Neutrophil (primary cell): ENCODE measurements at regions not wholly inside any gene's neighbourhood (a gene's known extent, or its start where the extent isn't known, plus 50 kb on each side); places are given as distances from the start of the nearest gene placed in this dataset.

Source experiments
- H3K27ac ChIP-seq: fragments of 200-600 bp; sonication (generic); 2 replicates; pipeline ENCODE4 v1.5.1; 2016; ENCODE audit warnings: mild to moderate bottlenecking, moderate library complexity
- H3K27me3 ChIP-seq: fragments of 200-600 bp; sonication (generic); 2 replicates; pipeline ENCODE4 v1.6.0; 2016; ENCODE audit warnings: mild to moderate bottlenecking
- H3K36me3 ChIP-seq: fragments of 200-600 bp; sonication (generic); 2 replicates; pipeline ENCODE4 v1.5.1; 2017
- H3K4me1 ChIP-seq, 2 experiments: fragments of 200-600 bp in 1 of 2; sonication (generic) in 1 of 2; 1 replicate in 1 of 2; 2 replicates in 1 of 2; pipeline versions ENCODE4 v1.5.1 to v1.6.1; 2013 to 2016; ENCODE audit warnings: low read depth in 1 of 2, low read length in 1 of 2, mild to moderate bottlenecking in 1 of 2, moderate library complexity in 1 of 2; ENCODE audit not compliant: control insufficient read depth in 1 of 2, insufficient read depth in 1 of 2
- H3K4me3 ChIP-seq, 2 experiments: fragments of 200-600 bp in 1 of 2; sonication (generic) in 1 of 2; 1 replicate in 1 of 2; 2 replicates in 1 of 2; pipeline ENCODE4 v1.5.1; 2013 to 2016; ENCODE audit warnings: low read depth in 1 of 2, low read length in 1 of 2, mild to moderate bottlenecking in 1 of 2, moderate library complexity in 1 of 2
- H3K9me3 ChIP-seq: fragments of 200-600 bp; sonication (generic); 2 replicates; pipeline ENCODE4 v1.5.1; 2016
- TF ChIP-seq, protein P1 (sequence below): fragments of 200-600 bp; sonication (generic); IDR thresholded peaks from 2 replicates; pipeline ENCODE4 v1.5.1; 2016; ENCODE audit warnings: antibody characterized with exemption

GRCh38 chr5:67263656-67264408 lies 67.2 kb upstream of the CD180 start:
- Histone ChIP-seq H3K27ac (no peak overlapping the region), H3K27me3 (no peaks in the 10 kb centered on the region), H3K4me1 (no peaks in the 10 kb centered on the region), H3K4me3 (no peak overlapping the region), H3K36me3 (no peaks in the 10 kb centered on the region), H3K9me3 (no peaks in the 10 kb centered on the region)
- TF ChIP-seq, protein P1, sequence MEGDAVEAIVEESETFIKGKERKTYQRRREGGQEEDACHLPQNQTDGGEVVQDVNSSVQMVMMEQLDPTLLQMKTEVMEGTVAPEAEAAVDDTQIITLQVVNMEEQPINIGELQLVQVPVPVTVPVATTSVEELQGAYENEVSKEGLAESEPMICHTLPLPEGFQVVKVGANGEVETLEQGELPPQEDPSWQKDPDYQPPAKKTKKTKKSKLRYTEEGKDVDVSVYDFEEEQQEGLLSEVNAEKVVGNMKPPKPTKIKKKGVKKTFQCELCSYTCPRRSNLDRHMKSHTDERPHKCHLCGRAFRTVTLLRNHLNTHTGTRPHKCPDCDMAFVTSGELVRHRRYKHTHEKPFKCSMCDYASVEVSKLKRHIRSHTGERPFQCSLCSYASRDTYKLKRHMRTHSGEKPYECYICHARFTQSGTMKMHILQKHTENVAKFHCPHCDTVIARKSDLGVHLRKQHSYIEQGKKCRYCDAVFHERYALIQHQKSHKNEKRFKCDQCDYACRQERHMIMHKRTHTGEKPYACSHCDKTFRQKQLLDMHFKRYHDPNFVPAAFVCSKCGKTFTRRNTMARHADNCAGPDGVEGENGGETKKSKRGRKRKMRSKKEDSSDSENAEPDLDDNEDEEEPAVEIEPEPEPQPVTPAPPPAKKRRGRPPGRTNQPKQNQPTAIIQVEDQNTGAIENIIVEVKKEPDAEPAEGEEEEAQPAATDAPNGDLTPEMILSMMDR = no peak

- H3K27ac ChIP-seq = no peak overlapping the region
- H3K9me3 ChIP-seq = no peaks in the 10 kb centered on the region
- TF ChIP-seq, protein P1 = no peak
Observed at GRCh38 chr5:67262956-67263355, 66.4 kb upstream of the CD180 start.

DNA sequence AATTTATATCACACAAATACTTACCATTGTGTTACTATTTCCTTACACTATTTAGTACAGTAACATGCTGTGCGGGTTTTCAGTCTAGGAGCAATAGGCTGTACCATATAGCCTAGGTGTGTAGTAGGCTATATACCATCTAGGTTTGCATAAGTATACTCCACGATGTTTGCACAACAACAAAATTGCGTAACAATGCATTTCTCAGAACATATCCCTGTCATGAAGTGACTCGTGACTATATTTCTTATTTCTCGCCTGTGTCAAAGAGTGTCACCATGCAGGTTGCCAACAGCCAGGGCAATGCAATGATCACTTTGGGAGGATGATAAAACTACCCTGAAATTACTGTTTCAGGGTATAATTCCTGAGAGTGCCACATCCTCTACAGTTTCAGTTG lies 65.6 kb upstream of the CD180 start:
- H3K4me3 ChIP-seq = no peak overlapping the region
- TF ChIP-seq, protein P1 = no peak
- H3K36me3 ChIP-seq = no peaks in the 10 kb centered on the region

More at GRCh38 chr5:67262956-67263355, 66.4 kb upstream of the CD180 start:
- Histone ChIP-seq H3K4me3 (no peak overlapping the region), H3K27me3 (no peaks in the 10 kb centered on the region), H3K36me3 (no peaks in the 10 kb centered on the region), H3K4me1 (no peaks in the 10 kb centered on the region)

DNA sequence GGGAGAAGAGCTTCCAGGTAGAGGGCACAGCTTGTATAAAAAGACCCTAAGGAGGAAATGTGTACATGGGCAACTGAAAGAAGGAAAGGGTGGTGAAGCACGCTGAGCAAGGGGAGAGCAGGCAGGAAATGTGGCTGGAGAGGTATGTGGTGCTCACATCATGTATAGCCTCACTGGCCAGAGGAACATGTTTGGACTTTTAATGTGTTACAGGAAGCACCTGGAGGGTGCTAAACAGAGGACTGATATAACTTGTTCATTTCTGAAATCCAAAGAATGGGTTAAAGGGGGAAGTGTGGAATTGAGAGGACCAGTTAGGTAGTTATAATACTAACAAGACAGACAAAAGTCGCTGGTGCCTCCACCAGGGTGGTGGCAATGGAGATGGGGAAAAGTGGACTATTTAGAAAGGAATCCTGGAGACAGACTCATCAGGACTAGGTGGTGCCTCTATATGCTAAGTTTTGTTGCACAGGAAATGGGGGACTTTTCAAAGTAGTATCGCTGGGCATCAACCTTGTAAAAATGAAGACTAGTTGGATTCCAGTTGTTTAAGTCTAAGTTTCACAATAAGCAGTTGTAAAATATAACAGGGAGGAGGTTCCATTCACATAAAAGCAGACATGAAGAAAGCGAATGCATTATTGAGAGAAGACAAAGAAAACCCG lies 63.1 kb upstream of the CD180 start:
- no peaks in the 10 kb centered on the region for H3K36me3 ChIP-seq
- H3K4me1 ChIP-seq = no peaks in the 10 kb centered on the region
- no peak overlapping the region for H3K27ac ChIP-seq
- H3K27me3 ChIP-seq = no peaks in the 10 kb centered on the region
- H3K4me3 ChIP-seq = no peak overlapping the region
- H3K9me3 ChIP-seq = no peaks in the 10 kb centered on the region
- TF ChIP-seq, protein P1 = no peak

More for the DNA sequence above, 65.6 kb upstream of the CD180 start:
- Histone ChIP-seq H3K4me1 (no peaks in the 10 kb centered on the region), H3K9me3 (no peaks in the 10 kb centered on the region), H3K27me3 (no peaks in the 10 kb centered on the region), H3K27ac (no peak overlapping the region)

GRCh38 chr5:67257500-67257899 lies 60.9 kb upstream of the CD180 start:
- no peaks in the 10 kb centered on the region for H3K4me1 ChIP-seq
- no peak overlapping the region for H3K27ac ChIP-seq
- TF ChIP-seq, protein P1 = no peak
- H3K27me3 ChIP-seq = no peaks in the 10 kb centered on the region
- H3K4me3 ChIP-seq = no peak overlapping the region
- no peaks in the 10 kb centered on the region for H3K36me3 ChIP-seq
- no peaks in the 10 kb centered on the region for H3K9me3 ChIP-seq
